Ascending aorta (tissue), 2 donors: ENCODE measurements at regions not wholly inside any gene's neighbourhood (a gene's known extent, or its start where the extent isn't known, plus 50 kb on each side); places are given as distances from the start of the nearest gene placed in this dataset.
"Not testable (repeated sequence)": the region's sequence is repeated elsewhere in the genome, so short reads cannot be mapped to it uniquely, and the experiment has no call there.

Experiments used
- DNase-seq, 2 donors: peaks; one replicate each; pipeline ENCODE4 v3.0.0-alpha.2; 2019; ENCODE audit warnings: low spot score in 2 of 2
- H3K27ac ChIP-seq, 2 donors: fragments of 200-600 bp; sonication (generic); one replicate each; pipeline ENCODE4 v1.5.1; 2016 to 2017; ENCODE audit warnings: mild to moderate bottlenecking in 1 of 2
- H3K27me3 ChIP-seq: fragments of 200-600 bp; sonication (generic); one replicate; pipeline ENCODE4 v1.5.1; 2017
- H3K36me3 ChIP-seq, 2 donors: fragments of 200-600 bp; sonication (generic); one replicate each; pipeline ENCODE4 v1.5.1; 2016
- H3K4me1 ChIP-seq, 2 donors: fragments of 200-600 bp; sonication (generic); one replicate each; pipeline ENCODE4 v1.5.1; 2016 to 2017; ENCODE audit warnings: mild to moderate bottlenecking in 1 of 2
- H3K4me3 ChIP-seq, 2 donors: fragments of 200-600 bp; sonication (generic); one replicate each; pipeline ENCODE4 v1.5.1; 2016 to 2017; ENCODE audit warnings: mild to moderate bottlenecking in 1 of 2
- H3K9me3 ChIP-seq, 2 donors: fragments of 200-600 bp; sonication (generic); one replicate each; pipeline ENCODE4 v1.5.1; 2016
- intact Hi-C: fragments of 100-400 bp; cut with DNase I; formaldehyde crosslinking; loops from one replicate; pipeline ENCODE4 v1.15.1; 2023
- TF ChIP-seq, protein P1 (sequence below), 3 experiments: fragments of 200-600 bp in 2 of 3; fragments of 450-650 bp in 1 of 3; sonication (generic) in 2 of 3; IDR thresholded peaks; one replicate each; pipeline ENCODE4 v1.5.1; 2016 to 2019; ENCODE audit warnings: antibody characterized with exemption in 3 of 3, mild to moderate bottlenecking in 1 of 3, moderate library complexity in 1 of 3

DNA sequence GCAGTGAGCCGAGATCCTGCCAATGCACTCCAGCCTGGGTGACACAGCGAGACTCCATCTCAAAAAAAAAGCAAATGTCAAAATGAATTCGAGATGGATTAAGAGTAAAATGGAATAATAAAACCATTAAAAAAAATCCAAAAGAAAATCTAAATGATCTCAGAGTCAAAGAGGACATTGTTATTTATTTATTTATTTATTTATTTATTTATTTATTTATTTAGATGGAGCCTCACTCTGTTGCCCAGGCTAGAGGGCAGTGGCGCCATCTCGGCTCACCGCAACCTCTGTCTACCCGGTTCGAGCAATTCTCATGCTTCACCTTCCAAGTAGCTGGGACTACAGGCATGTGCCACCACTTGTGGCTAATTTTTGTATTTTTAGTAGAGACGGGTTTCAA lies 349.2 kb downstream of the ANKRD30A start:
- Histone ChIP-seq H3K9me3 (no peaks in the 10 kb centered on the region), H3K36me3 (no peaks in the 10 kb centered on the region), H3K27me3 (no peaks in the 10 kb centered on the region), H3K4me3 (no peak overlapping the region), H3K27ac (no peak overlapping the region), H3K4me1 (no peaks in the 10 kb centered on the region)
- no peak for DNase-seq
- TF ChIP-seq, protein P1, sequence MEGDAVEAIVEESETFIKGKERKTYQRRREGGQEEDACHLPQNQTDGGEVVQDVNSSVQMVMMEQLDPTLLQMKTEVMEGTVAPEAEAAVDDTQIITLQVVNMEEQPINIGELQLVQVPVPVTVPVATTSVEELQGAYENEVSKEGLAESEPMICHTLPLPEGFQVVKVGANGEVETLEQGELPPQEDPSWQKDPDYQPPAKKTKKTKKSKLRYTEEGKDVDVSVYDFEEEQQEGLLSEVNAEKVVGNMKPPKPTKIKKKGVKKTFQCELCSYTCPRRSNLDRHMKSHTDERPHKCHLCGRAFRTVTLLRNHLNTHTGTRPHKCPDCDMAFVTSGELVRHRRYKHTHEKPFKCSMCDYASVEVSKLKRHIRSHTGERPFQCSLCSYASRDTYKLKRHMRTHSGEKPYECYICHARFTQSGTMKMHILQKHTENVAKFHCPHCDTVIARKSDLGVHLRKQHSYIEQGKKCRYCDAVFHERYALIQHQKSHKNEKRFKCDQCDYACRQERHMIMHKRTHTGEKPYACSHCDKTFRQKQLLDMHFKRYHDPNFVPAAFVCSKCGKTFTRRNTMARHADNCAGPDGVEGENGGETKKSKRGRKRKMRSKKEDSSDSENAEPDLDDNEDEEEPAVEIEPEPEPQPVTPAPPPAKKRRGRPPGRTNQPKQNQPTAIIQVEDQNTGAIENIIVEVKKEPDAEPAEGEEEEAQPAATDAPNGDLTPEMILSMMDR (IDR thresholded peaks at IDR 0.05) = no peak
- intact Hi-C loops = no loop called here

DNA sequence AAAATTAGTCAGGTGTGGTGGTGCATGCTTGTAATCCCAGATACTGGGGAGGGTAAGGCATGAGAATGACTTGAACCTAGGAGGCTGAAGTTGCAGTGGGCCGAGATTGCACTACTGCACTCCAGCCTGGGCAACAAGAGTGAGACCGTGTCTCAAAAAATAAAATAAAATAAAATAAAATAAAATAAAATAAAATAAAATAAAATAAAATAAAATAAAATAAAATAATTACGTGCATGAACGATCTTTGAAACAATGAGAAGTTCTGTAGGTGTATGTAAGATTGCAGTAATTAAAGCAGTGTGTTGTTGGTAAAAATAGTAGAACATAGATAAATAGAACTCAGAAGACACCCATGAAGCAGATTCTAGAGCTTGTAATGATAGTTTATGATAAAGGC lies 348.5 kb downstream of the ANKRD30A start:
- Histone ChIP-seq H3K4me1 (no peaks in the 10 kb centered on the region), H3K27me3 (no peaks in the 10 kb centered on the region), H3K36me3 (no peaks in the 10 kb centered on the region), H3K4me3 (no peak overlapping the region), H3K9me3 (no peaks in the 10 kb centered on the region), H3K27ac (no peak overlapping the region)
- intact Hi-C loops = no loop called here
- TF ChIP-seq, protein P1 (IDR thresholded peaks at IDR 0.05) = no peak
- DNase-seq = no peak

DNA sequence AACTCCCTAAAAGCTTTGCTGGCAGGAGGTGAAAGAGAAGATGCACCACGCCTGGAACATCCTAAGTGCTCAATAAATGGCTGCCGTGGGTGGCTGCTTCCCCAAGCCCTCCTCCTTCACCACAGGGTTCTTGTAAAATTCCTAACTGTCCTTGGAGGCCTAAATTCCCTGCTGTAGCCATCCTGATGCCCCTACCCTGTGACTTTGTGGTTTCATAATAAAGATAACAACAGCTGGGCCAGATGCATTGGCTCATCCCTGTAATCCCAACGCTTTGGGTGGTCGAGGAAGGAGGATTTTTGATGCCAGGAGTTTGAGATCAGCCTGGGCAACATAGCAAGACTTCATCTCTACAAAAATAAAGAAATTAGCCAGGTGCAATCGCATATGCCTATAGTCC lies 341.8 kb downstream of the ANKRD30A start:
- TF ChIP-seq, protein P1 (IDR thresholded peaks at IDR 0.05) = no peak
- H3K4me3 ChIP-seq = no peak overlapping the region
- no peaks in the 10 kb centered on the region for H3K4me1 ChIP-seq
- DNase-seq = no peak
- no peaks in the 10 kb centered on the region for H3K9me3 ChIP-seq
- intact Hi-C loops = no loop called here
- no peaks in the 10 kb centered on the region for H3K27me3 ChIP-seq
- no peak overlapping the region for H3K27ac ChIP-seq
- no peaks in the 10 kb centered on the region for H3K36me3 ChIP-seq

DNA sequence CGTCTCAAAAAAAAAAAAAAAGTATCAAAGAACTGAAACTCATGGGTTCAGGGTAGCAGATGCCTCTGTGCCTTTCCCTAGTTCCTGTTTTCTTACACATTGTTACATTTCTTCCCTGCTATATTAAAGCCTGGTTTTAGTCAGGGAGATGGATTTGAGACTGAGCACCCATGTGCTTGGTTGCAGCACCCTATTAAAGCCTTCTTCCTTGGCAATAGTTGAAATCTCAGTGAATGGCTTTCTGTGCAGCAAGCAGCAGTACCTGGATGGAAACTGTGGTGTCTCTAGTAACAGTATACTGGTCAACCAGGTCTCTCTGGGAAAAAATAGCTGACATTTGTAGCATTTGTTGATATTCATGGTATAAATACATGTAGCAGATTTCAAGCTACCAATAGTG lies 331.1 kb downstream of the ANKRD30A start:
- H3K27me3 ChIP-seq = no peaks in the 10 kb centered on the region
- TF ChIP-seq, protein P1 (IDR thresholded peaks at IDR 0.05) = no peak
- H3K27ac ChIP-seq = no peak overlapping the region
- H3K9me3 ChIP-seq = no peaks in the 10 kb centered on the region
- no peaks in the 10 kb centered on the region for H3K36me3 ChIP-seq
- H3K4me1 ChIP-seq = no peaks in the 10 kb centered on the region
- intact Hi-C loops = no loop called here
- H3K4me3 ChIP-seq = no peak overlapping the region
- no peak for DNase-seq

DNA sequence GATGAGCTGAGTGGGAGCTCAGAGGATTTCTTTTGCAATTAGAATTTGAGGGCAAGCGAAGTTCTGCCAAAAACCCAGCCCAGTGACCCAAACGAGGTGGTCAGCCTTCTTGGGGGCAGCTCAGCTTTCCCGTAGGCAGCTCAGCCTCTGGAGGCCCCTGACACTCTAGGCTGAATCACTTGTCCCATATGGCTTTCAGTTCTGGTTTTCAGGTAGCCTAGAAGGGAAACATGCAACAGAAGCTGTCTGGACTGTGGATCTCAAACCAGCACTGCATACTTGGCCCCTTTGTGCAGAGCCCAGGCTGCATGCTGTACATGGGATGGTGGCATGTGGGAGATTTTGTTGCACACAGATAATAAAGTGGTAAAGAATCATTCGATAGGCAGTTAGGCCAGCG lies 322.8 kb downstream of the ANKRD30A start:
- no peaks in the 10 kb centered on the region for H3K27me3 ChIP-seq
- intact Hi-C loops = no loop called here
- no peak overlapping the region for H3K27ac ChIP-seq
- DNase-seq = no peak
- H3K36me3 ChIP-seq = no peaks in the 10 kb centered on the region
- TF ChIP-seq, protein P1 (IDR thresholded peaks at IDR 0.05) = no peak
- H3K9me3 ChIP-seq = no peaks in the 10 kb centered on the region
- H3K4me1 ChIP-seq = no peaks in the 10 kb centered on the region
- H3K4me3 ChIP-seq = no peak overlapping the region

DNA sequence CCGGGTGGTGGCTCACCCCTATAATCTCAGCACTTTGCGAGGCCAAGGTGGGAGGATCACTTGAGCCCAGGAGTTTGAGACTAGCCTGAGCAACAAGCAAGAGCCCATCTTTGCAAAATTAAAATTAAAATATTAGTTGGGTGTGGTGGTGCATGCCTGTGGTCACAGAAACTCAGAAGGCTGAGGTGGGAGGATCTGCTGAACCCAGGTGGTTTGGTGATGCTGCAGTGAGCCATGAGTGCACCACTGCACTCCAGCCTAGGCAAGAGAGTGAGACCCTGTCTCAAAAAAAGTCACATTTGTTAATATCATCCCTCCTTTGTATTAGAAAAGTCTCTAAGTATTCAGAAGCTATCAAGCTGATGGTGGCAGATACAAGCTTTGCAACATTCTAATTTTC lies 317.5 kb downstream of the ANKRD30A start:
- intact Hi-C loops = no loop called here
- TF ChIP-seq, protein P1 (IDR thresholded peaks at IDR 0.05) = no peak
- Histone ChIP-seq H3K4me1 (no peaks in the 10 kb centered on the region), H3K27me3 (no peaks in the 10 kb centered on the region), H3K4me3 (no peak overlapping the region), H3K36me3 (no peaks in the 10 kb centered on the region), H3K27ac (no peak overlapping the region), H3K9me3 (no peaks in the 10 kb centered on the region)
- no peak for DNase-seq

DNA sequence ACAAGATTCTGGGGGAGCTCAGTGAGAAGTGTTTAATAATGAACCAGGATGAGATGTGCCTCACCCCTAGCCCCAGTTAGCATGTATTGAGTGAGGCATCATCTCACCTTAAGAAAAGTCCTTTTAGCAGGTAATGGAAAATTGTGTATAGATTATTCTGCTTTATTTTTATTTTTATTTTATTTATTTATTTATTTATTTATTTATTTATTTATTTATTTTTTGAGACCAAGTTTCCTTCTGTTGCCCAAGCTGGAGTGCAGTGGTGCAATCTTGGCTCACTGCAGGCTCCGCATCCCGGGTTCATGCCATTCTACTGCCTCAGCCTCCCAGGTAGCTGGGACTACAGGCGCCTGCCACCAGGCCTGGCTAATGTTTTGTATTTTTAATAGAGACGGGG lies 315.8 kb downstream of the ANKRD30A start:
- H3K27me3 ChIP-seq, intact Hi-C loops, DNase-seq, H3K36me3 ChIP-seq, H3K9me3 ChIP-seq, H3K27ac ChIP-seq, H3K4me1 ChIP-seq, H3K4me3 ChIP-seq: not testable (repeated sequence)
